HG03064 (cell line): ENCODE measurements at regions not wholly inside any gene's neighbourhood (a gene's known extent, or its start where the extent isn't known, plus 50 kb on each side); places are given as distances from the start of the nearest gene placed in this dataset.

ENCODE experiments used
- ATAC-seq: cut with Tn5 transposase; IDR thresholded peaks from one replicate; pipeline ENCODE4 v1.9.1; 2021; ENCODE audit warnings: low read depth; ENCODE audit not compliant: unreplicated experiment

DNA sequence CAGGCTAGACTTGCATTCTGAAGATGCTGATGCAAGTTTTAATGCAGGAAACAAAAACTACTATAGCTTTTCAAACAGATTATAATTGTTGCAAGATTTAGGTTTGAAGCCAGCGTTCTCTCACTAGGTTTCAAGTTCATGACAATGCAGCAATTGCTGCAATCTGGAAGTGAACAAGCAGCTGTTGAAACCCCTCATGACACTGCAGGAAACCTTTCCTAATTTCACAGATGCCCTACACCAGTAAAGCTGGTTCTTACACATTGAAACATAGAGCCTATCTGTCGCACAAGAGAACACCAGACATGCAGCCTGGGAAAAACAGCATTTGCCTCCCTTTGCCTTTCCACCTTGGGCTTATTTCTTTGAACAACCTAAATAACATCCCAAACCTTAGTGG lies 1737.2 kb upstream of the MIR17HG start:
- no peak for ATAC-seq

GRCh38 chr13:89610881-89611280 lies 1736.6 kb upstream of the MIR17HG start:
- no peak for ATAC-seq

DNA sequence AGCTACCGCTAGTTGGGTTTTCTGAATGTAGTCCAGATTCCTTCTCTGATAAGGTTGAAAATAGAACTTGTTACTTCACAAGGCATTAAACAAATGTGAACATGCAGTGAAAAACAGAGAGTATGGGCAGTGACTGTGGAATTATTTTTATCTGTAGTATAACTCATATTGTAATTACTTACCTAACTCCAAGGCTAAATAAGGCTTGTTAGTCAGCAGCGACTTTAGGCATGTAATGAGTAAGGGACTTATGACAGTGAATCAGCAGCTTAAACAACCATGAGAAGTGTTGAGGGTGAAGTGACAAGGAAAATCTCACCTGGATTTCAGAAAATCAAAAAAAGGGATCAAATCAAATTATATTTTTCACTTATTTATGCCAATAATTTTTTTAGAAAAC lies 1719.5 kb upstream of the MIR17HG start:
- ATAC-seq = no peak

GRCh38 chr13:89628567-89628966 lies 1718.9 kb upstream of the MIR17HG start:
- no peak for ATAC-seq

DNA sequence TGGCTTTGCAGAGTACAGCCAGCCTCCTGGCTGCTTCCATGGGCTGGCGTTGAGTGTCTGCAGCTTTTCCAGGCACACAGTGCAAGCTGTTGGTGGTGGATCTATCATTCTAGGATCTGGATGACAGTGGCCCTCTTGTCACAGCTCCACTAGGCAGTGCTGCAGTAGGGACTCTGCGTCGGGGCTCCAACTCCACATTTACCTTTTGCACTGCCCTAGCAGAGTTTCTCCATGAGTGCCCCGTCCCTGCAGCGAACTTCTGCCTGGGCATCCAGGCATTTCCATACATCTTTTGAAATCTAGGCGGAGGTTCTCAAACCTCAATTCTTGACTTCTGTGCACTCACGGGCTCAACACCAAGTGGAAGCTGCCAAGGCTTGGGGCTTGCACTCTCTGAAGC lies 1697.3 kb upstream of the MIR17HG start:
- no peak for ATAC-seq

DNA sequence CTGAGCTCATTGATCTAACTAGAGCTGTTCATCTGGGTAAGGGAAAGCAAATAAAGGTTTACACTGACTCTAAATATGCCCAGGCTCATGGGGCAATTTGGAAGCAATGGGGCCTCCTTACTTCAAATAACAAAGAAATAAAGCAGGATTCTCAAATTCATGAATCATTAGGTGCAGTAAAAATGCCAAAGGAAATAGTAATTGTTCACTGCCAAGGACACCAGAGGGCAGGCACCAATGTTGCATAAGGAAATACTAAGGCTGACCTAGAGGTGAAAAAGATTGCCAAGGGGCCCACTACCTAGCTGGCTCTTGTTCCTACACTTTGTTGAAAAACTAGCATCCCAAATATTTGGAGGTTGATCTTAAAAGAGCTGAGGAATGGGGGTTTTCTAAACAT lies 1686.7 kb upstream of the MIR17HG start:
- ATAC-seq = no peak

- no peak for ATAC-seq
These were observed 1673.6 kb upstream of the MIR17HG start for GRCh38 chr13:89673789-89674311.

DNA sequence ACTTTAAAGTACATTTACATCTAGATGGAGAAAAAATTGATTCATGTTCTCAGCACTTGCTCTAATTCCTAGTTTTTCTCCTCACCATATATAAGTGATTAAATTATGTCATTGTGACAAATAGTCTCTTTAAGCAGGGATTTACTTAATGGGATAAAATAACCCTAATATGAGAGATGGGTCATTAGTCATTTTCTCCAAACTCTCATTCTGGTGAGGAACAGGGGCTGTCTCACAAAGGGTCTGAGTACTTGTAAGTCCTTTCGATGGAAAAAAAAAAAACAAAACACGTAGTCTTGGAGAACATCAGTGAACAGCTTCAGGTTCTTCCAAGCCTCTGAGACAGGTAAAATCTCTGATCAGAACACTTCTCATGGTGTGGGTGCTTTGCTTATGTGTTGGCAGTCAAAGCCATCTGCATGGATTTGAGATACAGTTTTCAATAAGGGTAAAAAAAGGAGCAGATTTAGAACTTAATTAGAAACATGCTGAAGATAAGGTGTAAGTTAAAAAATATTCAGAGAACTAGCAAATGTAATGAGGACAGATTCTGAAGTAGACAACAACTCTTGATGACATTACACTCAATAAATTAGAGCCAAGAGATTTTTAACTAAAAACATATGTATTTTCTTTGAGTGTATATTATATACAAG lies 1668.9 kb upstream of the MIR17HG start:
- no peak for ATAC-seq

DNA sequence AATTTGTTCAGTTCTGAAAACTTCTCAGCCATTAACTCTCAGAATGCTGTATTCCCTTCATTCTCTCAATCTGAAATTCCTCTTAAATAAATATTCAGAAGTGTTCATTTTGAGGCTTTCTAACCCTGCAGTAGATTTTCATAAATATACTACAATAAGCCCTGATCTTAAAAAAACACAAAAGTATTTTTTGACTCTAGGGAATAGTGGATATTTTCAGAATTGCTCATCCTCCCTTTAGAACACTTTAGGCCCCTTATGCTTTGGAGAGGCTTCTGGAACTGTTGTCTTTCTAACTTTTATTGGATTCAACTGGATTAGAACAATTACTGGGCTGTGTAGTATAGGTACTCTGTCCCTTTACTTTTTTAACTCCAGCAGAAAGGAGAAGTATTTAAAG lies 1662.6 kb upstream of the MIR17HG start:
- no peak for ATAC-seq

DNA sequence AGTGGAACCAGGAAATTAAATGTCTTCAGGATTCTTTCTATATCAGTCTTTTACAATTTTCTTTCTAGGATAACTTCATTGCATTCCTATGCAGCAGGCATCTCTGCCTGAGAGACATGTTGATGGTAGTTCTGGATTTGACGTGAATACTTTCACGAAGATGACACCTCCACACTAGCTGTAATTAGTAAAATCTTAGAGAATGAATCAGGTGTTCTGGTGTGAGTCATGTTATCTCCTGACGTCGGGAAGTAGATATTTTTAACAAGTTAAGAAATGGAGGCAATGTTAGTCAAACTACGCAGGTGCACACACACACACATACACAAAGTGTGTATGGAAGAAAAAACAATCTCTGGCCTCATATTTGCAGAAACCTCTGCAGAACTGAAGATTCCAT lies 1661.3 kb upstream of the MIR17HG start:
- ATAC-seq = no peak

DNA sequence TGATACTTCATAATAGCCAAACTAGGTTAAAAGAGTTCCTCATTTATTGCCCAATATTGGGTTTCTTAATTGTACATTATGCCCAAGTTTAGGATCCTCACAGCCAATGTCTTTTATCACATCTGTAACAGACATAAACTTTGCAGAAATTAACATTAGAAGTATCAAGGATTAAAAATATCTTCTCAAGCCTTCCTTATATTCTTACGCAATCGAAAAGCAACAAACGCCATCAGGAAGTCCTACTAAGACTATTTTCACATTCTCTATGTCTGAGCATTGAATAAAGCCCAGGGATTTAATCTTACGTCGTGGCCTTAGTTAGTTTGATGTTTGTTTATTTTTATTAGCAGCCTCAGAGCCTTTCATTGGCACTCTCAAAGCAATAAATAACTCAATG lies 1660.4 kb upstream of the MIR17HG start:
- no peak for ATAC-seq

DNA sequence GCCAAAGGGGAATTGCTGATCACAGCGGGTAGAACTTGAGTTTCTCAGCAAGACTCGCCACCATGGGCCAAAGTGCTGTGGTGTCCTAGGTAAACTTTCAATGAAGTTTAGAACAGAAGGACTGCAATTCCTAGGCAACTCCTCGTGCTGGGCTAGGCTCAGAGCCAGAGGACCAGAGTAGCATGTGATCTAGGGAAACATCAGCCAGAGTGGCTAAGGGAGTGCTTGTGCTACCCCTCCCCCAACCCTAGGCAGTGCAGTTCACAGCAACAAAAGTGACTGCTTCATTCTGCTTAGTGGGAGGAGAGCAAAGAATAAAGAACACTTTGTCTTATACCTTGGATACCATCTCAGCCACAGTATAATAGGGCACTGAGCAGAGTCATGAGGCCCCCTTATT lies 1658.6 kb upstream of the MIR17HG start:
- ATAC-seq = no peak

DNA sequence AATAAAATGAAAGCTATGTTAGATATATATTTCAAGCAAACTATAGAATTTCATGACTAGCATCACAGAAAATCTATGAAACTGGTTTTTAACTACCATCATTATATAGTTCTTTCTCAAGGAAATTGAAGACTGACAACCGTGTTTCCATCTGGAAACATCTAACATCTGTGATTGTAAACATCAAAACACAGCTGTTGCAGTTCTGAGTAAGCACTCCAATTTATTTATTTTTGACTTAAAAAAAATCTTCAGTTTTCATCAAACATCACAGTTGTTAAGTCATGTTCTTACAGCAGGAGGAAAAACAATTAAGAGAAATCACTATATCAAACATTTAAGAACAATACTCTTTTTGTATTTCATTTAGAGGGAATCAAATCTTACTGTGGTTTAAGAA lies 1653.0 kb upstream of the MIR17HG start:
- ATAC-seq = no peak

DNA sequence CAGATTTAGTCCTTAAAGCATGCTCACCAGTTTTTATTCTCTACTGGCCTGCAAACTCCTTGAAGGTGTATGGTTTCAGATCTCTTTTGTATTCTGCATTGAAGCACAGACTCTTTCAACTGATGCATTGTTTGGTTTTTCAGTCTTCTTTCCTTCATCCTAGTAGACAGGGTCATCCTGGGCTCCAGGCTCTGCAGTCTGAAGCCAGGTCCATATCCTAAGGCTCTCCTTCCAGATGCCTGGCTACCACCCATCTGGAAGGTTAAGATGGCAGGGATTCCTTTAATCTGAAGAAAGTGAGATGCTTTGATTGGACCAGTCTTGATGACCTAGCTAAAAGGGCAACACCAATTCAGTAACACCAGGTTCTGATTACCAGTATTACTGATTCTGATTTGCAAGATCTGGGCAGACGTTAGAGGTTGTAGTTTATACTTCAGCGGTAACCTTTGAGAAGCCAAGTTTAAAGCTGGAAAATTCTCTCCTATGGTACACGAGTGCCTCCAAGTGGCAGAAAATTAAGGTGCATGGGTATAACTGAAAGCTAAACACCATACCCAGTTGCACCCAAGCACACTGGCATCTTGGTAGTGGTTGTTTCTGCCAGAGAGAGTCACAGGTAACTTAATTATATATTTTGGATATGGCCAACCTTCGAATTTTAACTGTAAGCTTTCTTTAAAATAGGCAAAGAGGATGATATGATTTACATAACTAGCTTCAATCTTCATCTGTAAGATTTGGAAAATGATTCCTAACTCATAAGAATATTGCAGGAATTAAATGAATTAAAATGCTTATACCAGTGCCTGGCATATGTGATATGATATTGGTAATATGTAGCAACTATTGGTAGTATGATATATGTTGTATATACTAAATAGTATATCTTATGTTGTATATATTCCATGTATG lies 1651.9 kb upstream of the MIR17HG start:
- ATAC-seq = no peak

DNA sequence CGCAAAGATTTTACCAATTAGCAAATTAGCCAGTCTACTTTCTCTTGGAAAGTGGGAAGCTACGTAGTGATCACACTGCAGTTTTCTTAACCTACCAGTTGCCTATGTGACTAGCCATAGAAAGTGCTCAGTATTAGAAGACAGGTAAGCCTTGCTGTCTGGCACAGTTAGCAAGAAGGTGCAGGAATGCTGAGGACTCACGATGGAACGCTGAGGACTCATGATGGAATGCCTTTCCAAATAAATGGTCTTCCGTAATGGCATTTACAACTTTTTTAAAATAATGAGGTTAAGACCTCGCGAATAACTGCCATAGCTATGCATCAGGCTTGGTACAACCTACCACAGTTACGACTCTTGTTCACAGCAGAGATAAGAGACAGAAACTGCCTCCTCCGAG lies 1645.6 kb upstream of the MIR17HG start:
- no peak for ATAC-seq

DNA sequence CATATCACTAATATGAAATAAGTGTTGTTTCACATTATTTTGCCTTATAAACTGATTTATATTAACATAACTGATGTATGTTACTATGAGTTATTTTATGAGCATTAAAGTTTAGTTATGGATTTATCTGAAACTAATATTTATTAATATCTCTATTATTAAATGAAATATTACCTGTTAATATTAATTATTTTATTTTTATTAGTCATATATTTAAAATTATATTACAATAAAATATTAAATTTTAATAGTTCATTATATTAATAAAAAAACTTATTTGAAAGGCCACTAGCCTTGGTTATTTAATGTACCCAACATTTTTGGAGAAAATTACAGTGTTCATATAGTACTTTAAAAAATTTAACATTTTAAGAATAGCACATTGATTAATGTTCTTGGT lies 1643.4 kb upstream of the MIR17HG start:
- no peak for ATAC-seq

DNA sequence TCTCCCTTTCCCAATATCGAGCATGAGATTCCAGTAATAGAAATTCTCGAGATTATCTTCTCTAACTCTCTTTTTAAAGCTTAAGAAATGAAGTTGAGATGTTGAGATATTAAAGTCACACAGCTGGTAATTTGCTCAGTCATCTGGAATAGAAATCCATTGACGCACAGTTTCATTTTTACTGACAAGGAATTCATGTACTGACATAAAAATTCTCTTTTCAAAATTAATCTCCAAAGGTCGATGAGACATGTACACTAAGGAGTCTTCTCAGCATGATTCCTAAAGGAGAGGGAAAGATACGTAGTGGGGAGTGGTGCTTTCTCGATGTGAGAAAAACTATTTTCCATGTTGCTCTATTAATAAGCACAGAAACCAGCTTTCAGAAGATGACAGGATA lies 1639.5 kb upstream of the MIR17HG start:
- ATAC-seq = no peak

GRCh38 chr13:89721216-89721615 lies 1626.3 kb upstream of the MIR17HG start:
- no peak for ATAC-seq

DNA sequence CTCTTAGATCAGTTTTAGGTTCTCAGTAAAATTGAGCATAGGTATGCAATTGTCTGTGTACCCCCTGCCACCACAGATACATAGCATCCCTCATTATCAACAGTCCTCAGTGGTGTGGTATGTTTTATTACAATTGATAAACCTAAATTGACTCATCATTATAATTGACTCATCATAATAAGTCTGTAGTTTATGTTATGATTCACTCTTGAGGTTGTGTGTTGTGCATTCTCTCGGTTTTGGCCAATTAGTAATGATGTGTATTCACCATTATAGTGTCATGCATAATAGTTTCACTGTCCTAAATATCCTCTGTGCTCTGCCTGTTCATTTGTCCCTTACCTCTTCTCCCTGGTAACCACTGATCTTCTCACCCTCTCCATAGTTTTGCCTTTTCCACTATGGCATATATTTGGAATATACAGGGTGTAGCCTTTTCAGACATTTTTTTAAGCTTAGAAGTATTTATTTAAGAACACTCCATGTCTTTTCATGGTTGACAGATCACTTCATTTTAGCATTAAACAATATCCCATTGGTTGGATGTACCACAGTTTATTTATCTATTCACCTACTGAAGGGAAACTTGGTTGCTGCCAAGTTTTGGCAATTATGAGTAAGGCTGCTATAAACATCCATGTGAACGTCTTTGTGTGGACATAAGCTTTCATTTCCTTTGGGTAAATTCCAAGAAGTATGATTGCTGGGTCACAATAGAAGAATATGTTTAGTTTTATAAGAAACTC lies 1620.6 kb upstream of the MIR17HG start:
- ATAC-seq = no peak

DNA sequence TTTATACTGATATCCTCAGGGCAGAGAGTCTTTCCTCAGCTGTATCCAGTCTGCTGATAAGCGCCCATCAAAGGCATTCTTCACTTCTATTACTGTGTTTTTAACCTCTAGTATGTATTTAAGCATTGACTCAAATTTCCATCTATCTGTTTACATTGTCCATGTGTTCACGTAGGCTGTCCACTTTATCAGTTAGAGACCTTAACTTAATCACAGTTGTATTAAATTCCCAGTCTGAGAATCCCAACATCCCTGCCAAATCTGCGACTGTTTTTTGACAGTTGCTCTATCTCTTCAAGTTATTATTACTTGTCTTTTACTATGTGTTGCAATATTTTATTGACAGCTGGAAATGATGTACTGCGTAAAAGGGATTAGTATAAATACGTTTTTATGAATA lies 1613.7 kb upstream of the MIR17HG start:
- no peak for ATAC-seq

GRCh38 chr13:89737051-89737450 lies 1610.4 kb upstream of the MIR17HG start:
- ATAC-seq = no peak
